Fibroblast of lung (primary cell): ENCODE measurements at regions not wholly inside any gene's neighbourhood (a gene's known extent, or its start where the extent isn't known, plus 50 kb on each side); places are given as distances from the start of the nearest gene placed in this dataset.

Experiments
- DNase-seq, 2 donors: peaks; one replicate each; pipeline versions ENCODE4 v3.0.0 to v3.0.0-alpha.2; 2010; ENCODE audit warnings: low read depth in 2 of 2
- H2AFZ ChIP-seq: 2 replicates; pipeline ENCODE4 v1.5.1; 2012; ENCODE audit warnings: low read length, control low read depth, inconsistent platforms
- H3K27ac ChIP-seq: 2 replicates; pipeline ENCODE4 v1.5.1; 2011; ENCODE audit warnings: low read length, control low read depth; ENCODE audit not compliant: insufficient read depth
- H3K27me3 ChIP-seq: 2 replicates; pipeline ENCODE4 v1.5.1; 2011; ENCODE audit warnings: mild to moderate bottlenecking, low read length; ENCODE audit not compliant: control insufficient read depth, insufficient read depth
- H3K36me3 ChIP-seq: 2 replicates; pipeline ENCODE4 v1.5.1; 2011; ENCODE audit warnings: low read length; ENCODE audit not compliant: control insufficient read depth, insufficient read depth
- H3K4me1 ChIP-seq: 2 replicates; pipeline ENCODE4 v1.5.1; 2011; ENCODE audit warnings: low read length; ENCODE audit not compliant: control insufficient read depth, insufficient read depth; ENCODE audit errors: extremely low read depth
- H3K4me2 ChIP-seq: 2 replicates; pipeline ENCODE4 v1.5.1; 2011; ENCODE audit warnings: low read length, control low read depth; ENCODE audit not compliant: insufficient read depth; ENCODE audit errors: extremely low read depth
- H3K4me3 ChIP-seq, 4 experiments: fragments of 200-600 bp in 1 of 4; sonication (generic) in 1 of 4; replicated peaks in 1 of 4; 2 replicates each; pipeline ENCODE4 v1.5.1; 2011 to 2016; ENCODE audit warnings: low read length in 4 of 4, low read depth in 3 of 4, mild to moderate bottlenecking in 3 of 4, control low read depth in 2 of 4, inconsistent platforms in 1 of 4, mixed read lengths in 1 of 4; ENCODE audit not compliant: insufficient read depth in 1 of 4; ENCODE audit errors: control extremely low read depth in 1 of 4
- H3K79me2 ChIP-seq: 2 replicates; pipeline ENCODE4 v1.5.1; 2012; ENCODE audit warnings: mild to moderate bottlenecking, low read length, inconsistent platforms; ENCODE audit not compliant: control insufficient read depth, insufficient read depth
- H3K9ac ChIP-seq: 2 replicates; pipeline ENCODE4 v1.5.1; 2011; ENCODE audit warnings: mild to moderate bottlenecking, low read length, control low read depth; ENCODE audit not compliant: insufficient read depth
- H3K9me3 ChIP-seq: 2 replicates; pipeline ENCODE4 v1.5.1; 2012; ENCODE audit warnings: low read depth, low read length; ENCODE audit not compliant: control insufficient read depth, insufficient read depth
- H4K20me1 ChIP-seq: 2 replicates; pipeline ENCODE4 v1.5.1; 2011; ENCODE audit warnings: low read length; ENCODE audit not compliant: control insufficient read depth, insufficient read depth; ENCODE audit errors: extremely low read depth
- EZH2 ChIP-seq: IDR thresholded peaks from 2 replicates; pipeline ENCODE4 v1.5.1; 2012; ENCODE audit warnings: low read length, control low read depth, mild to moderate bottlenecking; ENCODE audit errors: missing control alignments
- TF ChIP-seq, protein P1 (sequence below), 2 donors: IDR thresholded peaks in 1 of 2; conservative IDR thresholded peaks in 1 of 2; 1 replicate in 1 of 2; 2 replicates in 1 of 2; pipeline ENCODE4 v1.5.1; 2011 to 2012; ENCODE audit warnings: low read length in 2 of 2, control low read depth in 1 of 2, inconsistent platforms in 1 of 2, low read depth in 1 of 2, mild to moderate bottlenecking in 1 of 2

DNA sequence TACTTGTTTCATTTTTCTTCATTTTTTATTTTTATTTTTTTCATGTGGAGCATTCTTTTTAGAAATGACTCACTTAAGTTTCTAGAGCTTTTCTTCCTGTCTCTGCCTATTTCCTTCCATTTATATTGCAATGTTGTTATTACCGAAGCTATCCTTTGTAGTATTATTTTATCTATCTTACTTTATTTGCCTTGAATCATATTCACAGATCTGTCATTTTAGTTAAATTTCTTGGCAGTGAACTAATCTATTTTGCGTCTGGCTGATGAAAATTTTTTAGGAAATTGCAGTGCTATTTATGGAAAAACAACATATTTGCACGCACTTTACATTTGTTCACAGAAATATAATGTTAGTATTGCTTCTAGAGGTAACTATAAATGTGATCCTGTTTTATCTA, 956.9 kb upstream of the SLC39A10 start:
- Histone ChIP-seq H3K9me3 (no peaks in the 10 kb centered on the region), H3K4me2 (no peak overlapping the region), H3K36me3 (no peaks in the 10 kb centered on the region), H3K27ac (no peak overlapping the region), H4K20me1 (no peaks in the 10 kb centered on the region), H3K9ac (no peak overlapping the region), H3K4me1 (no peaks in the 10 kb centered on the region), H3K4me3 (no peak overlapping the region), H2AFZ (no peak overlapping the region), H3K27me3 (no peaks in the 10 kb centered on the region), H3K79me2 (no peaks in the 10 kb centered on the region)
- TF ChIP-seq, protein P1, sequence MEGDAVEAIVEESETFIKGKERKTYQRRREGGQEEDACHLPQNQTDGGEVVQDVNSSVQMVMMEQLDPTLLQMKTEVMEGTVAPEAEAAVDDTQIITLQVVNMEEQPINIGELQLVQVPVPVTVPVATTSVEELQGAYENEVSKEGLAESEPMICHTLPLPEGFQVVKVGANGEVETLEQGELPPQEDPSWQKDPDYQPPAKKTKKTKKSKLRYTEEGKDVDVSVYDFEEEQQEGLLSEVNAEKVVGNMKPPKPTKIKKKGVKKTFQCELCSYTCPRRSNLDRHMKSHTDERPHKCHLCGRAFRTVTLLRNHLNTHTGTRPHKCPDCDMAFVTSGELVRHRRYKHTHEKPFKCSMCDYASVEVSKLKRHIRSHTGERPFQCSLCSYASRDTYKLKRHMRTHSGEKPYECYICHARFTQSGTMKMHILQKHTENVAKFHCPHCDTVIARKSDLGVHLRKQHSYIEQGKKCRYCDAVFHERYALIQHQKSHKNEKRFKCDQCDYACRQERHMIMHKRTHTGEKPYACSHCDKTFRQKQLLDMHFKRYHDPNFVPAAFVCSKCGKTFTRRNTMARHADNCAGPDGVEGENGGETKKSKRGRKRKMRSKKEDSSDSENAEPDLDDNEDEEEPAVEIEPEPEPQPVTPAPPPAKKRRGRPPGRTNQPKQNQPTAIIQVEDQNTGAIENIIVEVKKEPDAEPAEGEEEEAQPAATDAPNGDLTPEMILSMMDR (conservative IDR thresholded peaks at IDR 0.05 in 1 of 2, IDR thresholded peaks at IDR 0.05 in 1 of 2; ENCODE audit: low read depth in 1 of 2, low read length in 2 of 2), result no peak
- no peak for TF ChIP-seq EZH2
- no peak for DNase-seq

DNA sequence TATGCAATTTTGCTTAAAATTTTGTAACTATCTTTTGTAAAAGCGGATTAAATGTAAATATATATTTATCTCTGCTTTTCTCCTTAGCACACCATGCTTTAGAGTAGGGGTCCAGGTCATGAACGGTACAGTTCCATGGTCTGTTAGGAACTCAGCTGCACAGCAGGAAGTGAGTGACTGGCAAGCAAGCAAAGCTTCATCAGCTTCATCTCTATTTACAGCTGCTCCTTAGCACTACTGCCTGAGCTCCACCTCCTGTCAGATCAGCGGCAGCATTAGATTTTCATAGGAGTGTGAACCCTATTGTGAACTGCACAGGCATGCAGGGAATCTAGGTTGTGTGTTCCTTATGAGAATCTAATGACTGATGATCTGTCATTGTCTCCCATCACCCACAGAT, 959.0 kb upstream of the SLC39A10 start:
- Histone ChIP-seq H3K79me2 (no peaks in the 10 kb centered on the region), H3K36me3 (no peaks in the 10 kb centered on the region), H3K4me3 (no peak overlapping the region), H3K4me1 (no peaks in the 10 kb centered on the region), H3K9ac (no peak overlapping the region), H3K27me3 (no peaks in the 10 kb centered on the region), H3K4me2 (no peak overlapping the region), H3K27ac (no peak overlapping the region), H3K9me3 (no peaks in the 10 kb centered on the region), H4K20me1 (no peaks in the 10 kb centered on the region), H2AFZ (no peak overlapping the region)
- no peak for TF ChIP-seq EZH2
- TF ChIP-seq, protein P1 (conservative IDR thresholded peaks at IDR 0.05 in 1 of 2, IDR thresholded peaks at IDR 0.05 in 1 of 2; ENCODE audit: low read depth in 1 of 2, low read length in 2 of 2), result no peak
- DNase-seq, result no peak

DNA sequence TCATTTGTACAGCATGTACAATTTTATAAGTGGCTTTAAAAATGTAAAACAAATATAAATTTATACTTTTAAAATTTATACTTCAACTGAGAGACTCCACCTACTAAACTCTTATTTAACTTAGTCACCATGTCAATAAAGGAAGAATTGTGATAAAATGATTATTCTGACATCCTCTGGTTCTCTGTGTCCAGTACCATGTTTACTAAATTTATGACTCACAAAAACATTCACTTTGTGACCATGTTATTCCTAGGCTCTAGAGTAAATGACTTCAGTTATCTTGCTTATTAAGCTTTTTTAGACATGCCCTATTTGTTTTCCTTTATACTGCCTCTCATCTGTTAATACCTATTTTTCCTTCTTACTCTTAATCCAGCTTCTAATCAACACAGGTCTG, 959.6 kb upstream of the SLC39A10 start:
- no peaks in the 10 kb centered on the region for H3K4me1 ChIP-seq
- no peak overlapping the region for H3K4me3 ChIP-seq
- H3K9me3 ChIP-seq, result no peaks in the 10 kb centered on the region
- no peak overlapping the region for H3K27ac ChIP-seq
- H3K36me3 ChIP-seq, result no peaks in the 10 kb centered on the region
- no peaks in the 10 kb centered on the region for H3K27me3 ChIP-seq
- H2AFZ ChIP-seq, result no peak overlapping the region
- no peak overlapping the region for H3K9ac ChIP-seq
- no peak overlapping the region for H3K4me2 ChIP-seq
- TF ChIP-seq, protein P1 (conservative IDR thresholded peaks at IDR 0.05 in 1 of 2, IDR thresholded peaks at IDR 0.05 in 1 of 2; ENCODE audit: low read depth in 1 of 2, low read length in 2 of 2), result no peak
- TF ChIP-seq EZH2, result no peak
- no peak for DNase-seq
- H4K20me1 ChIP-seq, result no peaks in the 10 kb centered on the region
- H3K79me2 ChIP-seq, result no peaks in the 10 kb centered on the region
